Sigmoid colon (tissue), 4 donors: ENCODE measurements at regions not wholly inside any gene's neighbourhood (a gene's known extent, or its start where the extent isn't known, plus 50 kb on each side); places are given as distances from the start of the nearest gene placed in this dataset.

Experiments used
- CTCF ChIP-seq, 4 experiments: fragments of 450-650 bp in 3 of 4; fragments of 200-600 bp in 1 of 4; IDR thresholded peaks; one replicate each; pipeline ENCODE4 v1.5.1; 2016 to 2019; ENCODE audit warnings: antibody characterized with exemption in 4 of 4, mild to moderate bottlenecking in 3 of 4, moderate library complexity in 2 of 4
- POLR2AphosphoS5 ChIP-seq, 4 donors: sonication (generic); formaldehyde crosslinking; IDR thresholded peaks; one replicate each; pipeline ENCODE4 v1.6.1; 2017; ENCODE audit warnings: antibody characterized with exemption in 4 of 4

DNA sequence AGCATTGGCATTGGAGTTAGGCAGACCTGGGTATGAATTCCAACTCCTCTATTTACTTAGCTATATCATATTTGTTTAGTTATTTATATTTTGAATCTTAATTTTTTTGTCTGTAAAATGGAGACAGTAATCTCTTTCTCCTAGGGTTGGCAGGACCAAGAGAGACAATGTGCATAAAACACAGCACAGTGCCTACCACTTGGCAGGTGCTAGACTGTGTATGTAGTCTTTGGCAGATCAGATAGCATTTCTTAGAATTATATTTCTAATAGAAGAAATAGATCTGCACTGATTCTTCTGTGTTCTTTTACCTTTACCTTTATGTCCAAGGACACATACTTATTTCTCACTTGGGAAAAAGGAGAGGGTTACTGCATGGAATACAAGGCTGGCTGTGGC lies 177.2 kb downstream of the GIPC2 start:
- TF ChIP-seq POLR2AphosphoS5 (IDR thresholded peaks at IDR 0.05), result no peak
- TF ChIP-seq CTCF (IDR thresholded peaks at IDR 0.05), result no peak
